K562 (cell line): ENCODE measurements at regions not wholly inside any gene's neighbourhood (a gene's known extent, or its start where the extent isn't known, plus 50 kb on each side); places are given as distances from the start of the nearest gene placed in this dataset.

ENCODE experiments used
- BHLHE40 ChIP-seq: IDR thresholded peaks from 2 replicates; pipeline ENCODE4 v1.6.1; 2011; ENCODE audit warnings: low read length, improper control_type of control experiment
- EGR1 ChIP-seq: fragments of 450-650 bp; conservative IDR thresholded peaks from 2 replicates; pipeline ENCODE4 v1.6.1; 2017; ENCODE audit warnings: mild to moderate bottlenecking
- GTF2E2 ChIP-seq: fragments of 200-800 bp; sonication (Bioruptor generic); IDR thresholded peaks from 2 replicates; pipeline ENCODE4 v1.6.1; 2016; ENCODE audit warnings: missing genetic modification characterization, missing compliant biosample characterization
- KDM2B ChIP-seq: fragments of 250-450 bp; sonication (Bioruptor Pico); IDR thresholded peaks from 2 replicates; pipeline ENCODE4 v1.8.0; 2021; ENCODE audit warnings: mild to moderate bottlenecking, moderate library complexity
- NCOA1 ChIP-seq: fragments of 450-650 bp; IDR thresholded peaks from 2 replicates; pipeline ENCODE4 v1.6.1; 2016; ENCODE audit warnings: low read depth
- ZBTB40 ChIP-seq, 2 experiments: fragments of 450-650 bp in 1 of 2; sonication (generic) in 1 of 2; formaldehyde crosslinking in 1 of 2; IDR thresholded peaks; 2 replicates each; pipeline versions ENCODE4 v1.7.1 to v1.9.0; 2016 to 2022; ENCODE audit warnings: inconsistent platforms in 1 of 2, mild to moderate bottlenecking in 1 of 2, missing genetic modification reagents in 1 of 2
- ZNF318 ChIP-seq, 2 experiments: fragments of 450-650 bp; IDR thresholded peaks; 2 replicates each; pipeline ENCODE4 v1.6.1; 2016; ENCODE audit warnings: mild to moderate bottlenecking in 2 of 2, borderline replicate concordance in 1 of 2, low read depth in 1 of 2, moderate library complexity in 1 of 2
- ZNF583 ChIP-seq: fragments of 250-450 bp; sonication (Bioruptor Pico); IDR thresholded peaks from 2 replicates; pipeline ENCODE4 v1.4.0; 2020

DNA sequence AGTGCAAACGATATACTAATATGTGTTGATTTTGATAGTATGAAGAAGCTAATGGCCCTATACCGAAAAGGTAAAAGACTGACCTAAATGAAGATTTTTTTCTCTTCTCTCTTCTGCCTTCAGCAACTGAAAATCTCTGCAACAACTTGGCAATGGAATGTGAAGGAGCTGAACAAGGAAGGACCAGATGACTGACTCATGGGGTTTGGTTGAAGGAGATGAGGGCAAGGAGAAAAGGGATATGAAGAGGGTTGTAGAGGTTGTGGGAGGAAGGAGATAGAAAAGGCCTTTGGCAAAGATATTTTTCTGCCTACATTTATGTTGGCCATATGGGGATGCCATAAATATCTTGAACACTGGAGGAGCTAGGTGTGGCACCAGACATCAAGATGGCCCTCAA lies 129.7 kb upstream of the CHD1 start (continued):
- TF ChIP-seq ZBTB40 (IDR thresholded peaks at IDR 0.05) (no peak), ZBTB40 (CRISPR knock-in tag; IDR thresholded peaks at IDR 0.05) (no peak), BHLHE40 (no peak), ZNF583 (CRISPR knock-in tag) (no peak), NCOA1 (no peak), GTF2E2 (tag) (no peak), EGR1 (no peak), KDM2B (no peak), ZNF318 (IDR thresholded peaks at IDR 0.05; ENCODE audit: borderline replicate concordance in 1 of 2, low read depth in 1 of 2) (no peak)
